Fibroblast of lung (primary cell): ENCODE measurements at regions not wholly inside any gene's neighbourhood (a gene's known extent, or its start where the extent isn't known, plus 50 kb on each side); places are given as distances from the start of the nearest gene placed in this dataset.

Source experiments
- EZH2 ChIP-seq: IDR thresholded peaks from 2 replicates; pipeline ENCODE4 v1.5.1; 2012; ENCODE audit warnings: low read length, control low read depth, mild to moderate bottlenecking; ENCODE audit errors: missing control alignments
- TF ChIP-seq, protein P1 (sequence below), 2 donors: IDR thresholded peaks in 1 of 2; conservative IDR thresholded peaks in 1 of 2; 1 replicate in 1 of 2; 2 replicates in 1 of 2; pipeline ENCODE4 v1.5.1; 2011 to 2012; ENCODE audit warnings: low read length in 2 of 2, control low read depth in 1 of 2, inconsistent platforms in 1 of 2, low read depth in 1 of 2, mild to moderate bottlenecking in 1 of 2

DNA sequence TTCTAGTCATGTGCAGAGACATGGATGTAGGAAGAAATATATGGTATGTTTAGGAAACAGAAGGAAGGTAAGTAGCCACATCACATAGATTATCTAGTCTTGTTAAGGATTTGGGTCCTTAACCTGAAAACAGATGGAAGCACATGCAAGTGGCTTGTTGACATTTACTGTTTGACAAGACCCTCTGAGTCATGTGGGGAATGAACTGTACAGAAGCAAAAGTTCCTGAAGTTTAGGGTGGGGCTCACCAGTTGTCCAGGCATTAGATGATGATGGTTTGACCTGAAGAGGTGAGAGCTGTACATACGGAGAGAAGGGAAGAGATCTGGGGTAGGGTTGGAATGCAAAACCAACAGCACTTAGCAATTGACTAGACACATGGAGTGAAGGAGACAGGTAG lies 281.1 kb upstream of the GRIP1 start:
- TF ChIP-seq, protein P1, sequence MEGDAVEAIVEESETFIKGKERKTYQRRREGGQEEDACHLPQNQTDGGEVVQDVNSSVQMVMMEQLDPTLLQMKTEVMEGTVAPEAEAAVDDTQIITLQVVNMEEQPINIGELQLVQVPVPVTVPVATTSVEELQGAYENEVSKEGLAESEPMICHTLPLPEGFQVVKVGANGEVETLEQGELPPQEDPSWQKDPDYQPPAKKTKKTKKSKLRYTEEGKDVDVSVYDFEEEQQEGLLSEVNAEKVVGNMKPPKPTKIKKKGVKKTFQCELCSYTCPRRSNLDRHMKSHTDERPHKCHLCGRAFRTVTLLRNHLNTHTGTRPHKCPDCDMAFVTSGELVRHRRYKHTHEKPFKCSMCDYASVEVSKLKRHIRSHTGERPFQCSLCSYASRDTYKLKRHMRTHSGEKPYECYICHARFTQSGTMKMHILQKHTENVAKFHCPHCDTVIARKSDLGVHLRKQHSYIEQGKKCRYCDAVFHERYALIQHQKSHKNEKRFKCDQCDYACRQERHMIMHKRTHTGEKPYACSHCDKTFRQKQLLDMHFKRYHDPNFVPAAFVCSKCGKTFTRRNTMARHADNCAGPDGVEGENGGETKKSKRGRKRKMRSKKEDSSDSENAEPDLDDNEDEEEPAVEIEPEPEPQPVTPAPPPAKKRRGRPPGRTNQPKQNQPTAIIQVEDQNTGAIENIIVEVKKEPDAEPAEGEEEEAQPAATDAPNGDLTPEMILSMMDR (conservative IDR thresholded peaks at IDR 0.05 in 1 of 2, IDR thresholded peaks at IDR 0.05 in 1 of 2; ENCODE audit: low read depth in 1 of 2, low read length in 2 of 2): no peak
- no peak for TF ChIP-seq EZH2
